H1 (cell line): ENCODE measurements at regions not wholly inside any gene's neighbourhood (a gene's known extent, or its start where the extent isn't known, plus 50 kb on each side); places are given as distances from the start of the nearest gene placed in this dataset.

Source experiments
- CTCF ChIA-PET: fragments of 300-600 bp; sonication (Branson Sonifier 250); formaldehyde crosslinking; loops from one replicate; lab custom pipeline; 2021; ENCODE audit not compliant: partially characterized antibody; lab: Charles Lee
- POLR2A ChIA-PET: fragments of 300-600 bp; sonication (Branson Sonifier 250); formaldehyde crosslinking; loops from one replicate; lab custom pipeline; 2021; ENCODE audit warnings: inconsistent platforms; ENCODE audit not compliant: partially characterized antibody; lab: Charles Lee
- DNase-seq, 2 experiments: peaks; one replicate each; pipeline versions ENCODE4 v3.0.0 to v3.0.0-alpha.2; 2010 to 2022; ENCODE audit warnings: low spot score in 2 of 2, low read depth in 1 of 2, mixed read lengths in 1 of 2
- FAIRE-seq: peaks from 2 replicates; lab custom pipeline; 2011; peaks lifted over from hg19 to GRCh38; lab: Jason Lieb, UNC
- H2AFZ ChIP-seq: 2 replicates; pipeline ENCODE4 v1.8.1; 2012; ENCODE audit warnings: low read length, inconsistent platforms
- H2AK5ac ChIP-seq: 2 replicates; pipeline ENCODE4 v1.6.1; 2013; ENCODE audit warnings: low read depth, low read length
- H2BK120ac ChIP-seq: replicated peaks from 2 replicates; pipeline ENCODE3; 2013; ENCODE audit warnings: low read depth, low read length, inconsistent platforms
- H2BK12ac ChIP-seq: 2 replicates; pipeline ENCODE4 v1.6.1; 2013; ENCODE audit warnings: low read depth, low read length
- H2BK15ac ChIP-seq: 2 replicates; pipeline ENCODE4 v1.6.1; 2013; ENCODE audit warnings: low read length
- H2BK20ac ChIP-seq: 2 replicates; pipeline ENCODE4 v1.6.1; 2013; ENCODE audit warnings: low read length
- H2BK5ac ChIP-seq: 2 replicates; pipeline ENCODE4 v1.6.1; 2013; ENCODE audit warnings: low read depth, low read length
- H3K14ac ChIP-seq: 2 replicates; pipeline ENCODE4 v1.6.1; 2013; ENCODE audit warnings: inconsistent platforms; ENCODE audit not compliant: insufficient read length
- H3K18ac ChIP-seq: 2 replicates; pipeline ENCODE4 v1.6.1; 2013; ENCODE audit warnings: low read length; ENCODE audit errors: extremely low read depth
- H3K23ac ChIP-seq: 2 replicates; pipeline ENCODE4 v1.6.1; 2013; ENCODE audit warnings: inconsistent platforms; ENCODE audit not compliant: insufficient read length
- H3K23me2 ChIP-seq: 2 replicates; pipeline ENCODE4 v1.6.1; 2013; ENCODE audit warnings: low read depth, low read length
- H3K27ac ChIP-seq: 2 replicates; pipeline ENCODE4 v1.6.1; 2011; ENCODE audit warnings: low read depth, low read length, inconsistent platforms
- H3K27me3 ChIP-seq, 4 experiments: replicated peaks in 1 of 4; 1 replicate in 1 of 4; 2 replicates in 3 of 4; pipeline versions ENCODE4 v1.6.1 to v1.8.1; 2011 to 2013; ENCODE audit warnings: low read length in 3 of 4, mild to moderate bottlenecking in 3 of 4, inconsistent platforms in 2 of 4, mixed read lengths in 2 of 4, moderate library complexity in 1 of 4; ENCODE audit not compliant: control insufficient read depth in 3 of 4, insufficient read depth in 3 of 4; ENCODE audit errors: extremely low read depth in 1 of 4
- H3K36me3 ChIP-seq, 4 experiments: 2 replicates each; pipeline versions ENCODE4 v1.6.1 to v1.8.1; 2011 to 2013; ENCODE audit warnings: mild to moderate bottlenecking in 4 of 4, low read length in 3 of 4, moderate library complexity in 2 of 4, control low read depth in 1 of 4, inconsistent platforms in 1 of 4; ENCODE audit not compliant: insufficient read depth in 4 of 4, control insufficient read depth in 2 of 4
- H3K4ac ChIP-seq: replicated peaks from 2 replicates; pipeline ENCODE3; 2013; ENCODE audit warnings: low read length, low read depth, mixed read lengths, inconsistent platforms; ENCODE audit not compliant: insufficient read length
- H3K4me1 ChIP-seq, 4 experiments: replicated peaks in 1 of 4; 1 replicate in 1 of 4; 2 replicates in 3 of 4; pipeline versions ENCODE4 v1.6.1 to v1.8.1; 2011 to 2013; ENCODE audit warnings: low read length in 3 of 4, inconsistent platforms in 2 of 4, mixed read lengths in 1 of 4; ENCODE audit not compliant: insufficient read depth in 4 of 4, control insufficient read depth in 3 of 4
- H3K4me2 ChIP-seq, 2 experiments: 2 replicates each; pipeline versions ENCODE4 v1.6.1 to v1.8.1; 2011 to 2013; ENCODE audit warnings: low read depth in 2 of 2, low read length in 2 of 2, control low read depth in 1 of 2, inconsistent platforms in 1 of 2, mild to moderate bottlenecking in 1 of 2; ENCODE audit not compliant: insufficient read depth in 1 of 2
- H3K4me3 ChIP-seq, 4 experiments: fragments of 200-600, 300-600 bp in 1 of 4; sonication (generic), shearing (Covaris generic), sonication (Bioruptor Twin) in 1 of 4; 2 replicates each; pipeline versions ENCODE4 v1.5.1 to v1.8.1; 2011 to 2016; ENCODE audit warnings: low read length in 4 of 4, low read depth in 3 of 4, control low read depth in 2 of 4, inconsistent platforms in 2 of 4, mild to moderate bottlenecking in 2 of 4, mixed read lengths in 1 of 4, moderate library complexity in 1 of 4; ENCODE audit not compliant: insufficient read depth in 2 of 4; ENCODE audit errors: extremely low read depth in 1 of 4
- H3K56ac ChIP-seq: replicated peaks from 2 replicates; pipeline ENCODE3; 2013; ENCODE audit warnings: low read depth, mild to moderate bottlenecking, mixed read lengths, low read length, inconsistent platforms; ENCODE audit not compliant: insufficient read length
- H3K79me1 ChIP-seq: 2 replicates; pipeline ENCODE4 v1.6.1; 2013; ENCODE audit warnings: low read depth, low read length, control low read depth
- H3K79me2 ChIP-seq, 2 experiments: 2 replicates each; pipeline versions ENCODE4 v1.6.1 to v1.8.1; 2012 to 2013; ENCODE audit warnings: low read length in 2 of 2, mild to moderate bottlenecking in 2 of 2, inconsistent platforms in 1 of 2; ENCODE audit not compliant: insufficient read depth in 2 of 2, control insufficient read depth in 1 of 2
- H3K9ac ChIP-seq, 4 experiments: replicated peaks in 1 of 4; 1 replicate in 1 of 4; 2 replicates in 3 of 4; pipeline versions ENCODE4 v1.6.1 to v1.8.1; 2011 to 2013; ENCODE audit warnings: low read depth in 3 of 4, low read length in 3 of 4, control low read depth in 2 of 4, mild to moderate bottlenecking in 2 of 4, moderate library complexity in 2 of 4, inconsistent platforms in 1 of 4; ENCODE audit errors: extremely low read depth in 1 of 4
- H3K9me3 ChIP-seq, 2 experiments: 2 replicates each; pipeline versions ENCODE4 v1.6.1 to v1.8.1; 2012 to 2013; ENCODE audit warnings: mild to moderate bottlenecking in 2 of 2, moderate library complexity in 2 of 2, control low read depth in 1 of 2, inconsistent platforms in 1 of 2, low read depth in 1 of 2, low read length in 1 of 2, mixed read lengths in 1 of 2; ENCODE audit not compliant: insufficient read depth in 2 of 2
- H4K20me1 ChIP-seq, 2 experiments: replicated peaks in 1 of 2; 2 replicates each; pipeline versions ENCODE3 to v1.8.1; 2011 to 2013; ENCODE audit warnings: inconsistent platforms in 2 of 2, low read length in 2 of 2, mild to moderate bottlenecking in 1 of 2; ENCODE audit not compliant: insufficient read depth in 2 of 2, control insufficient read depth in 1 of 2
- H4K5ac ChIP-seq: 2 replicates; pipeline ENCODE4 v1.6.1; 2013; ENCODE audit warnings: low read length, low read depth, mixed read lengths, inconsistent platforms; ENCODE audit not compliant: insufficient read length
- H4K8ac ChIP-seq: 2 replicates; pipeline ENCODE4 v1.8.0; 2013; ENCODE audit warnings: mild to moderate bottlenecking, moderate library complexity, low read length, inconsistent platforms; ENCODE audit not compliant: insufficient read depth; ENCODE audit errors: extremely low read depth
- H4K91ac ChIP-seq: replicated peaks from 2 replicates; pipeline ENCODE3; 2013; ENCODE audit warnings: low read length, mixed read lengths, inconsistent platforms; ENCODE audit not compliant: insufficient read length
- SUZ12 ChIP-seq: fragments of 200-600 bp; sonication (generic); IDR thresholded peaks from 2 replicates; pipeline ENCODE4 v1.6.1; 2012; ENCODE audit warnings: mild to moderate bottlenecking, inconsistent platforms, low read length, moderate library complexity, mixed read lengths
- TAF1 ChIP-seq: IDR thresholded peaks from 2 replicates; pipeline ENCODE4 v1.6.1; 2011; ENCODE audit warnings: mild to moderate bottlenecking, low read depth, low read length
- YY1 ChIP-seq: IDR thresholded peaks from 2 replicates; pipeline ENCODE4 v1.6.1; 2011; ENCODE audit warnings: low read depth, mild to moderate bottlenecking, low read length
- WGBS, 2 experiments: shearing (Covaris generic) in 1 of 2; methylation state at CpG; one replicate each; pipeline versions ENCODE4 v1.1.6 to v1.1.7; 2013 to 2015; ENCODE audit warnings: low lambda C conversion rate in 2 of 2, mixed read lengths in 2 of 2, inconsistent platforms in 1 of 2, low coverage in 1 of 2, missing lambda C conversion rate in 1 of 2; ENCODE audit not compliant: insufficient replicate concordance in 2 of 2, insufficient coverage in 1 of 2, insufficient read length in 1 of 2; ENCODE audit errors: extremely low coverage in 1 of 2, missing lambda C conversion rate in 1 of 2; 5-methylcytosine and 5-hydroxymethylcytosine counted together

DNA sequence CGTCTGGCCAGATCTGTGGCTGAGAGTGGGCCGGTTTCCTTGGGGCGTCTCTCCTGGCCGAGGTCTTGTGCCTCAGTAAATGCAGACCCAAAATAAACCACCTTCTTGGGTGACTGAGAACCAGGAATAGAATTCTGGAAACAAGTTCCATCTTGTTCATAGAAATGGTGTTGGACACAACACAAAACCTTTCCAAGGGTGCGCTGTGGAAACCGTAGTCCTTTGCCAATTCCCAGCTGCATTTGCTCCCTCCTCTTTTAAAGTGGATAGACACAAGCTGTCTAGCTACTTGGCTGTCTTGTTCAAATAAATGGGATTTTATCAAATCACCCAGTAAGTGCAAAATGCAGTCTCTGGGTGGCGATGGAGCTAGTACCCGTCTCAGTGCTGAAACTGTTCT is 300.2 kb downstream of the SHANK2 start:
- H3K4me2 ChIP-seq: no peak overlapping the region
- POLR2A ChIA-PET: no interaction called here
- no peak overlapping the region for H2BK20ac ChIP-seq
- no peak overlapping the region for H4K8ac ChIP-seq
- H3K79me2 ChIP-seq: peaks cover 0 to 2% of the 10 kb centered on the region in 2 experiments; a peak in 1 of 4 replicates
- no peak overlapping the region for H3K23ac ChIP-seq
- no peak overlapping the region for H3K14ac ChIP-seq
- H2BK15ac ChIP-seq: no peak overlapping the region
- H2AK5ac ChIP-seq: no peak overlapping the region
- H3K9ac ChIP-seq: no peak overlapping the region
- peaks cover 4% of the 10 kb centered on the region in 2 experiments for H4K20me1 ChIP-seq
- H3K27me3 ChIP-seq: no peaks in the 10 kb centered on the region
- H3K18ac ChIP-seq: no peak overlapping the region
- no peak overlapping the region for H2BK5ac ChIP-seq
- no peak for DNase-seq
- no peak overlapping the region for H2AFZ ChIP-seq
- H3K4me3 ChIP-seq: no peak overlapping the region
- H3K36me3 ChIP-seq: no peaks in the 10 kb centered on the region; a peak in 2 of 8 replicates
- no peak for TF ChIP-seq YY1
- no peak for TF ChIP-seq TAF1
- TF ChIP-seq SUZ12: no peak
- H3K9me3 ChIP-seq: no peaks in the 10 kb centered on the region; a peak in 1 of 4 replicates
- no peak overlapping the region for H3K4ac ChIP-seq
- H3K27ac ChIP-seq: no peak overlapping the region
- H3K79me1 ChIP-seq: 0 out of 2 replicates have a peak, but pooled peaks cover 2% of the 10 kb centered on the region
- WGBS, 2 experiments: 97% methylated on average over 8 of the region's 8 CpGs; no CpG with 5 or more reads in 1 of the 2 experiments
- H4K5ac ChIP-seq: no peak overlapping the region
- H4K91ac ChIP-seq: no peak overlapping the region
- no peak overlapping the region for H3K56ac ChIP-seq
- CTCF ChIA-PET: interaction anchor here (0.8 to 2.6 kb wide), 7 partner anchors 8 to 420 kb away, joined by 3 to 8 read pairs (median 4); no protein-coding TSS in a partner anchor
- no peaks in the 10 kb centered on the region for H3K23me2 ChIP-seq
- no peak overlapping the region for H2BK120ac ChIP-seq
- H2BK12ac ChIP-seq: no peak overlapping the region
- FAIRE-seq: no peak
- peaks cover 0 to 6% (median 0%) of the 10 kb centered on the region in 4 experiments; a peak in 1 of 7 replicates for H3K4me1 ChIP-seq
